SK-N-SH treated with all-trans-retinoic acid at 6 μM for 48 hours (cell line): ENCODE measurements at regions not wholly inside any gene's neighbourhood (a gene's known extent, or its start where the extent isn't known, plus 50 kb on each side); places are given as distances from the start of the nearest gene placed in this dataset.

Experiments used
- SNAI2 ChIP-seq: fragments of 250-450 bp; sonication (Bioruptor Pico); IDR thresholded peaks from 2 replicates; pipeline ENCODE4 v1.5.0; 2020; ENCODE audit warnings: mild to moderate bottlenecking, moderate library complexity
- TF ChIP-seq, protein P1 (sequence below): fragments of 250-450 bp; sonication (Bioruptor Pico); IDR thresholded peaks from 2 replicates; pipeline ENCODE4 v1.8.0; 2021; ENCODE audit warnings: low read depth, mild to moderate bottlenecking, moderate library complexity, borderline replicate concordance

DNA sequence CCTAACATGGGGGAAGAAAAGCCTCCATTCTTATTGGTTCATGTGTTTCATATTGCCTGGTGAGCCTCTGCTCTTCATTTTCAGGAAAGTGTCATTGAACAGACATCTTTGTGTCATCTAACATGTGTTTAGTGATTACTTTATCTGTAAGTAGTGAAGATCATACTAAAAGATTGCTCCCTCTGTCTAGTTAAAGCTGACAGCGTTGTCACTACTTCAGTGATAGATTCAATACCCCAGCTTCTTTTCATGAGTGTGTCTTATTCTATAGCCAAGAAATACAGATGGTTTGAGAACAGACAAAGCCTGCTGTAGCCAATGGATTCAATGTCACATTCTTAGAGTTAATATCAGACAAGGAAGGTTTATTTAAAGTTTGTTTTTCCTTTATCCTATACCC, 85.1 kb downstream of the NKX6-1 start:
- TF ChIP-seq, protein P1, sequence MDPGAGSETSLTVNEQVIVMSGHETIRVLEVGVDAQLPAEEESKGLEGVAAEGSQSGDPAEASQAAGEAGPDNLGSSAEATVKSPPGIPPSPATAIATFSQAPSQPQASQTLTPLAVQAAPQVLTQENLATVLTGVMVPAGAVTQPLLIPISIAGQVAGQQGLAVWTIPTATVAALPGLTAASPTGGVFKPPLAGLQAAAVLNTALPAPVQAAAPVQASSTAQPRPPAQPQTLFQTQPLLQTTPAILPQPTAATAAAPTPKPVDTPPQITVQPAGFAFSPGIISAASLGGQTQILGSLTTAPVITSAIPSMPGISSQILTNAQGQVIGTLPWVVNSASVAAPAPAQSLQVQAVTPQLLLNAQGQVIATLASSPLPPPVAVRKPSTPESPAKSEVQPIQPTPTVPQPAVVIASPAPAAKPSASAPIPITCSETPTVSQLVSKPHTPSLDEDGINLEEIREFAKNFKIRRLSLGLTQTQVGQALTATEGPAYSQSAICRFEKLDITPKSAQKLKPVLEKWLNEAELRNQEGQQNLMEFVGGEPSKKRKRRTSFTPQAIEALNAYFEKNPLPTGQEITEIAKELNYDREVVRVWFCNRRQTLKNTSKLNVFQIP, result no peak
- no peak for TF ChIP-seq SNAI2 (CRISPR knock-in tag)
